ENCODE measurements at regions not wholly inside any gene's neighbourhood (a gene's known extent, or its start where the extent isn't known, plus 50 kb on each side); places are given as distances from the start of the nearest gene placed in this dataset.
"Not testable (repeated sequence)": the region's sequence is repeated elsewhere in the genome, so short reads cannot be mapped to it uniquely, and the experiment has no call there.

DNA sequence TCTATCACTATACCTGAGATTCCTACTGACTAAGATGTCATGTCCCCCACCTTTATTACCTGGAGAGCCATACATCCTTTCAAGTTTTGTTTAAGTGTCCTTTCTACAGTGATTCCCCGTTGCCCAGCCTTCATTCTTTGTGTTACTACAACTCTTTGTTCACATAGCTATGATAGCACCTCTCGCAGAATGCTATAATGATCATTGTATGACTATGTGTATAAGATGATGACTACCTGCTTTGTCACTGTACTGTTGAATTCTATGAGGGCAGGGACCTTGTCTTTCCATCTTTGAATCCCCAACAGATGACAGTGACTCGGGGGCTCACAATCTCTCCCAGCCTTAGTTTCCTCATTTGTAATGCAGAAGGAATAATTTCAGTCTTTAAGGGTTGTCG is 361.2 kb downstream of the NPR3 start:
- no peak for DNase-seq (ENCODE audit: low read depth)

DNA sequence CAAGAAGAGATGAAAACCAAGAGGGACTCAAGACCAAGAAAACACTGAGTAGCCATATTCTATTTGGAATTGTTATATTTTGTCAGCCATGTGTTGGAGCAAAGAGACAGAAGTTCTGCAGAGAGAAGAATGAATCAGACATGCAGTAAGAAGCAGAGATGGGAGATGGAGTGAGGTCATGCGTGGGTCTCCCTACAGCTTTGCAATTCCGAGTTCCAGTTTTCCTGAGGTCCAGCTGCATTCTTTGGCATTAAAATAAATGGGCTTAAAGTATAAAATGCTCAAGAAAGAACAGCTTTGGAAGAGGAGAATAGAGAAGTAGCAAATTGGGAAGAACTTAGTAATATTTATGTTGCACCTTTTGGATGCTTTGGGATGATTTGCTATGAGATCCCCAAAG is 361.6 kb downstream of the NPR3 start:
- no peak for DNase-seq (ENCODE audit: low read depth)

DNA sequence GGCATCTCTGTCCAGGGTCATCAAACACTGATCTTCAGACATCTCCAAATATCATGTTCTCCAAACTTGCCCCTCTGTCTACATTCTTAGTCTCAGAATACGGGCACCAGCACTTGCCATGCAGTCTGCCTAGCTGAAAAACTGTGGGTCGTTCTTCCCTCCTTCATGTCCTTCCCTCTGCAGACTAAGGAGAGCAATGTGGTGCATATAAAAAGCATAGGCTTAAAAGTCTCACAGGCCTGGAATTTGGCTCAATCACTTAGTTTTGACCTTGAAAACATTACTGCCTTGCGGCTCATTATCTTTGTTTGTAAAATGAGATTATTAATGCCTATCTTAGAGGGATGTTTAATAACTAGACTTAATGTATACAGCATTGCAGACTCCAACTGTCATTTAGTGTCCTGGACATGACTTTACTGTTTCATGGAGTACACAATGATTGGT is 362.8 kb downstream of the NPR3 start:
- no peak for DNase-seq (ENCODE audit: low read depth)

DNA sequence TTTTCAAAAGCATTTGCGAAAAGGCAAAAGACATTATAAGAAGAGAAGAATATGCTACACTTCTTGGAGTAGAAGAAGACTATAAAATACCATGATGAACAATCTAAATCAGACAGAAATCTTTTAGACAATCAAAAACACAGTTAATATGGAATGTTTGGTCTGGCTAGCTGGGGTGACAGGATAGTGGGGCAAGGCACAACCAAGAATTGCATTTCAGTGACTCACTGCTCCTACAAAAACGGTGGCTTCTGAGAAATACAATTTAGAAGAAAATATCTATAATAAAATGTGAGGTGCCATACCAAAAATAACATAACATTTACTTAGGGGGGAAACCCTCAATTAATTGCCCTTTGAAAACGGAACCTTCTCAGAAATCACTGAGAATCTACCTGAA is 363.4 kb downstream of the NPR3 start:
- DNase-seq (ENCODE audit: low read depth), result no peak

DNA sequence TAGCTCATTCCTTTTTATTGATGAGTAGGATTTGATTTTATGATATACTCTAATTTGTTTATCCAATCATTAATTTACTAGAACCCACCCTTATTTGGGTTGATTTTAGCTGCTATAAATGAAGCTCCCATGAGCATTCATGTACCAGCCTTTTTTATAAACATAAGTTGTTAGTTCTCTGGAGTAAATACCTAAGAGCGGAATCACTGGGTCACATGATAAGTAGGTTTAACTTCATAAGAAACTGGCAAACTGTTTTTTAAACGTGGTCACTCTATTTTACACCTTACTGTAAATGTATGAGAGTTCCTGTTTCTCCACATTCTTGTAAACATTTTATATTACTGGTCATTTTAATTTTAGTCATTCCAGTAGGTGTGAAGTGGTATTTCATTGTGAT is 364.6 kb downstream of the NPR3 start:
- DNase-seq (ENCODE audit: low read depth), result no peak

DNA sequence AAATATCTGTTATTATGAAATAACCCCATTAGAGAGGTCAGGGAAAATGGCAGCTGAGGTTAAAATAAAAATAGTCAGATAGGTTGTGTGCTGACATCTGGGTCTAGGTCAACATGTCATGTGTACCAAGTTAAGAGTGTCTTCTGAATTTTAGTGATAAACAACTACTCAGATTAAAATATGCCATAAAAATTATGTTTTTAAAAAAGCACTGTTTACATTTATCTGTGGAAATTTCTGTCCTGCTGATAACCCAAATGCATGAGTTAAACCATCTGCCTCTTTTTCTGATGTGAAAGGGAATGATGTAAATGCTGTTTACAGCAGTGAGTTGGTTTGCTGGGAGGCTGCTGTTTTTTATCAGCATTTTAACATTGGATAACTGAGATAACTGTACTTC is 361.2 kb upstream of the TARS1 start:
- no peak for DNase-seq (ENCODE audit: low read depth)

DNA sequence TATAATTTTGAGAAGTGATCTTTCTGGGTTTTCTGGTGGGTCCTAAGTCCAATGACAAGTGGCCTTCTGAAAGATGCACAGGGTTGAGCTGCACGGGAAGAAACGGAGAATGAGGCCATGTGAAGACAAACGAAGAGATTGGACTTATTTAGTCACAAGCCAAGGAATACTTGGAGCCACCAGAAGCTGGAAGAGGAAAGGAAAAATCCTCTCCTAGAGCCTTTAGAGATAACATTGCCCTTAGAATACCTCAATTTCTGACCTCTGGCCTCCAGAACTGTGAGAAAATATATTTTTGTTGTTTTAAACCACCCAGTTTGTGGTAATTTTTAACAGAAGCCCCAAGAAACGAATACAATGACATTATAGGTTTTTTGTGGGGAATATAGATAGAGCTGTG is 360.5 kb upstream of the TARS1 start:
- DNase-seq (ENCODE audit: low read depth), result no peak

DNA sequence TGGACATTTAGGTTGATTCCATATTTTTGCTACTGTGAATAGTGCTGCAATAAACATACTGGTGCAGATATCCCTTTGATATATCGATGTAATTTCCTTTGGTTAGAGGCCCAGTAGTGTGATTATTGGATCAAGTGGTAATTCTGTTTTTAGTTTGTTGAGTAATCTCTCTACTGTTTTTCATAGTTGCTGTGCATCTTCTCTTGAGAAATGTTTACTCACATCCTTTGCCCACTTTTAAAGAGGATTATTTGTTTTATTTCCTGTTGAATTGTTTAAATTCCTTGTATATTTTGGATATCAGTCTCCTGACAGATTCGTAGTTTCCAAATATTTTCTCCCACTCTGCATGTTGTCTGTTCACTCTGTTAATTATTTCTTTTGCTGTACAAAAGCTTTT is 352.6 kb upstream of the TARS1 start:
- no peak for DNase-seq (ENCODE audit: low read depth)

DNA sequence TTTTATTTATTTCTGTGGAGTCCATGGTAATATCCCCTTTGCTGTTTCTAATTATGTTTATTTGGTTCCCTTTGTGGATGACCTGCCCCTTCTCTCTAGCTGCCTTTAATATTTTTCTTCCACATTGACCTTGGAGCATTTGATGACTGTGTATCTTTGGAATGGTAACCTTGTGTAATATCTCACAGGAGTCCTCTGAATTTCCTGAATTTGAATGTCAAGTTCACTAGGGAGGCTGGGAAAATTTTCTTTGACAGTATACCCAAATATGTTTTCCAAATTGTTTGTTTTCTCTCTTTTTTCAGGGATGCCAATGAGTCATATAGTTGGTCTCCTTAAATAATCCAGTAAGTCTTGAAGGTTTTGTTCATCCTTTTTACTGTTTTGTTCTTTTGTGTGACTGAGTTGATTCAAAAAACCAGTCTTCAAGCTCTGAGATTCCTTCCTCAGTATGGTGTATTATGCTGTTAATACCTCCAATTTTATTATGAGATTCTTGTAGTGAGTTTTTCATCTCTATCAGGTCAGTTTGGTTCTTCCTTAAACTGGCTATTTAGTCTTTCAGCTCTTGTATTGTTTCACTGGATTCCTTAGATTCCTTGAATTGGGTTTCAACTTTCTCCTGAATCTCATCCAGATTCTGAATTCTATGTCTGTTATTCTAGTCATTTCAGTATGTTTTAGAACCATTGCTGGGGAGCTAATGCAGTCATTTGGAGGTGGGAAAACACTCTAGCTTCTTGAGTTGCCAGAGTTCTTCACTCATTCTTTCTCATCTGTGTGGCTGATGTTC is 349.0 kb upstream of the TARS1 start:
- no peak for DNase-seq (ENCODE audit: low read depth)

DNA sequence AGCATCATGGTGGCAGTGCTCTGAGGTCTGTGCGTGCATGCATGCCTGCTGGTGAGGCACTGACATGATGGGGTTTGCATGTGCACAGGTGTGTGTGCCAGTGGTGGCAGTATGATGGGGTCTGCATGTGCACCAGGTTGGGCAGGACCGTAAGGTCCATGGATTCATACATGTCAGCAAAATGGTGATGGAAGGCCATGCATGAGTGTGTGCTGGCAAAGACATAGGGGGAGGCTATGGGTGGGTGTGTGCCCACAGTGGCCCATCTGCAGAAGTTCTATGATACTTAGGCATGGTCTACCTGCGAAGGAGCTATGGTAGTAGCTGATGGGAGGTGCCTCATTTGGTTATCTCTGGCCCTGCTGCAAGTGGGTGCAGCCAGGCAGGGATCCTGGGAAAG is 348.0 kb upstream of the TARS1 start:
- no peak for DNase-seq (ENCODE audit: low read depth)

DNA sequence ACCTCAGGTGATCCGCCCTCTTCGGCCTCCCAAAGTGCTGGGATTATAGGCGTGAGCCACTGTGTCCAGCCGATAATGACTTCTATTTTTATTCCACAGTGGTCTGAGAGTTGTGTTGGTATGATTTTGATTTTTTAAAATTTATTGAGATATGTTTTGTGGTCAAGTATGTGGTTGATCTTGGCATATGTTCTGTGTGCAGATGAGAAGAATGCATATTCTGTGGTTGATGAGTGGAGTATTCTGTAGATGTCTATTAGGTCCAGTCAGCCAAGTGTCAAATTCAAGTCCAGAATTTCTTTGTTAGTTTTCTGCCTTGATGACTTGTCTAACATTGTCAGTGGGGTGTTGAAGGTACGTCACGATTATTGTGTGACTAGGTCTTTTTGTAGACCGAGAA is 338.2 kb upstream of the TARS1 start:
- DNase-seq (ENCODE audit: low read depth), result no peak

DNA sequence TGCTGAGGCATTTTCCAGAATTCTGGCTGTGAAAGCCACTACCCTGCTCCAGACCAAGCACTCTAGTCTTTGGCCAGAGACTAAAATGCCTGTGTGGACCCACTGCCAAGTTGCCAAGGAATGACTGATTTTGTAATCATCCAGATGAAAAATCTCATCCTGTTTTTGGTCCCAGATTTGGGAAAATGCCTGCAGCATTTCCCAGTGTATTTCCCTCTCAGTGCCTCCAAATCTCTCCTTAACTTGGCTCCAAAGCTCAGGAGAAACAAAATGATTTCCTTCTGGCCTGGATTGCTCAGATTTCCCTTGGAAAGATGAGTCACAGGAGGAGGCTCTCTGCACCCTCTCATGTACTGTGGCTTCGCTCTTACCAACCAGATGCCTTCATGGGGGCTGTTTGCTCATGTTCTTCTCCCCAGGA is 335.2 kb upstream of the TARS1 start:
- DNase-seq (ENCODE audit: low read depth), result no peak

DNA sequence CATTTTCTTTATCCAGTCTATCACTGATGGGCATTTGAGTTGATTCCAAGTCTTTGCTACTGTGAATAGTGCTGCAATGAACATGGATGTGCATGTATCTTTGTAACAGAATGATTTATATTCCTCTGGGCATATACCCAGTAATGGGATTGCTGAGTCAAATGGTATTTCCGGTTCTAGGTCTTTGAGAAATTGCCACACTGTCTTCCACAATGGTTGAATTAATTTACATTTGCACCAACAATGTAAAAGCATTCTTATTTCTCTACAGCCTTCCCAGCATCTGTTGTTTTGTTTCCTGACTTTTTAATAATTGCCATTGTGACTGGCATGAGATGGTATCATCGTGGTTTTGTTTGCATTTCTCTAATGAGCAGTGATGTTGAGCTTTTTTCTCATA is 330.3 kb upstream of the TARS1 start:
- not testable (repeated sequence) for DNase-seq (ENCODE audit: low read depth)

DNA sequence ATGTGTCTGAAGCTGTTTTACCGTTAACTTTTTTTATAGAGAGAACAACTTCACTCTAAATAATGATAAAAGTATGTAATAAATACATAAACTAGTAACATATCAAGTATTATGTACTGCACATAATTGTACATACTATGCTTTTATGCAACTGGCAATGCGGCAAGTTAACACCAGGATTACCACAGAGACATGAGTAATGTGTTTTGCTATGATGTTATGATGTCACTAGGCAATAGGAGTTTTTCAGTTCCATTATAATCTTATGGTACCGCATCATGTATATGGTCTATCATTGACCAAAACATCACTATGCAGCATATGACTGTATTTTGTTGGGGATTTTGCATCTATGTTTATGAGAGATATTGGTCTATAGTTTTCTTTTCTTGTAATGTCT is 326.4 kb upstream of the TARS1 start:
- no peak for DNase-seq (ENCODE audit: low read depth)

DNA sequence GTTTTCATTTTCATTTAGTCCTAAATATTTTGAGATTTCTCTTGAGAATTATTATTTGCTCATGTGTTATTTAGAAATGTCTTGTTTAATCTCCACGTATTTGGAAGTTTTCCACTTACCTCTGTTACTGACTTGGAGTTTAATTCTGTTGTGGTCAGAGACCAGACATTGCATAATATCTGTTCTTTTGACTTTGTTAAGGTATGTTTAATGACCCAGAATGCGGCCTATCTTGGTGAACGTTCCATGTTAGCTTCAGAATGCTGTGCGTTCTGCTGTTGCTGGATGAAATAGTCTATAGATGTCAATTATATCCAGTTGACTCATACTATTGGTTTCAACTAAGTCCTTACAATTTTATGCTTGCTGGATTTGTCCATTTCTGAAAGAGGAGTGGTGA is 325.3 kb upstream of the TARS1 start:
- no peak for DNase-seq (ENCODE audit: low read depth)

DNA sequence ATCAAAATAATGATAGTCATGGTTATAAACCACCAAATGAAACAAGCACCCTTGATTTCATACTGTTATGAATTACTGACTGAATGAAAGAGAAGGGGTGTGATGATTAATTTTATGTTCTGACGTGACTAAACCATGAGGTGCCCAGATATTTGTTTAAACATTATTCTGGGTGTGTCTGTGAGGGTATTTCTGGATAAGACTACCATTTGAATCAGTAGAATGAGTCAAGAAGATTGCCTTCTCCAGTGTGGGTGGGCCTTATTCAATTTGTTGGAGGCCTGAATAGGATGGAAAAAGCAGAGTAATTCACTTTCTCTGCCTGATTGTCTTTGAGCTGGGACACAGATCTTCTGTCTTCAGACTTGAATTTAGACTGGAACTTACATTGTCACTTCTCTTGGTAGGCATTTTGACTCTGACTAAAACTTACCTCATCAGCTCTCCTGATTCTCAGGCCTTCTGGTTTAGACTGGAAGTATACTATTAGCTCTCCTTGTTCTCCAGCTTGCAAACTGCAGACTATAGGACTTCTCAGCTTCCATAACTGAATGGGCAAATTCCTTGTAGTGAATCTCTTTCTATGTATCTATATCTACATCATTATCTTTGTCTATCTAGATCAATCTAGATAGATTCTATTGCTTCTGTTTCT is 321.9 kb upstream of the TARS1 start:
- no peak for DNase-seq (ENCODE audit: low read depth)

DNA sequence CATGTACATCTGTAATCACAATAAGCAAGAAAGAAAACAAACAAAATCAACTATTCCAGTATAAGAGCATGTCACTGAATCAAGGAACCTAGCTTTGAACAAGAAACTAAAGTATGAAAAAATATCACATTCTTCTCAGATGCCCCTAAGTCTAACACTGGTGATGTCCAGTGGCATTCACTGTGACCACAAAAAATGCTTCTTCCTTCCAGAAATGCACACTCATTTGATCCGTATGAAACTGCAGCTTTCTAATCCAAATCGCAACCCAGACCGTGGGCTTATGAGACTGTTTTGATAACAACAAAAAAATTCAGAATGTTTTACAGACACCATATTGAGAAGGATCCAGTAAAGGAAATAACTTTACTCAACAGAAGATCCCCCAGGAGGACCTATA is 320.1 kb upstream of the TARS1 start:
- no peak for DNase-seq (ENCODE audit: low read depth)

DNA sequence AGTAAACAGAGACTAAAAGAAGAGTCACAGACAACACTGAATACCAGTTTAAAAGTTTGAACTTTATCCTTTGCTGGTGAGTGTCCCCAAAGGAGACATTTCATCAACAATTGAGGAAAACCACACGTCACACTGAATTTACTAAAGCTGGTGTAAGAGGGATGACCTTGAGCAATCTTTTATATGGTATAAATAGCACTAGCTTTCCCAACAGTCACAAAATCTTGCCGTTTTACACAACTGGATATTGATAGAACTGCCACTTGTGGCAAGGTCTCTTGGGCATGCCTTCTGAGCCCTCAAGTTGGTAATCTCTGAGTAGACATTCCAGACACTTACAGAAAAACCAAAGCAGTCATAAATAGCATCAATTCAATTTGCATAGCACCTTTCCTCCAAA is 311.5 kb upstream of the TARS1 start:
- no peak for DNase-seq (ENCODE audit: low read depth)

DNA sequence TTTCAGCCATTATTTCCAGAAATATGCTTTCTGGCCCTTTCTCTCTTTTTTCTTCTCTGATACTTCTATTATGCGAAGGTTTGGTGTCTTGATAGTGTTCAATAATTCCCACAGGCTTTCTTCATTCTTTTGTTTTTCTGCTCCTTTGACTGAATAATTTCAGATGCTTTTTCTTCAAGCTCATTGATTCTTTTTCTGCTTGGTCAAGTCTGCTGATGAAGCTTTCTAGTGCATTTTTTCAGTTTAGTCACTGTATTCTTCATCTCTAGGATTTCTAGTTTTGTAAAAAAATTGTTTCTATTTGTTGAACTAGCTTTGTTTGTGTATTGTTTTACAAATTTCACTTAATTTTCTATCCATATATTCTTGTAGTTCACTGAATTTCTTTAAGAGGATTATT is 304.0 kb upstream of the TARS1 start:
- DNase-seq (ENCODE audit: low read depth), result no peak

DNA sequence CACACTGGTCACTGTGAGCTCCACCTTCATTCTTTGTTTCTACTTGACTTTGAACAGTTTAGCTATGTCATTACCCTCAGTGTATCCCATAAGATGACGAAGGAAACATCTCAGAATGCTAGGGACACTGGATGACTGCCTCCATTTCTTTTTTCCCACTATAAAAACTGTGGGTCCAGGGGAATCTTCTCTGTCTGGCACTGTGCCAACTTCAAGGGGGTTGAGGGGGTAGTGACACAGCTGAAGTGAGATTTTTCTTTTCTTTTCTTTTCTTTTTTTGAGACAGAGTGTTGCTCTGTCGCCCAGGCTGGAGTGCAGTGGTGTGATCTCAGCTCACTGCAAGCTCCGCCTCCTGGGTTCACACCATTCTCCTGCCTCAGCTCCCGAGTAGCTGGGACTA is 302.6 kb upstream of the TARS1 start:
- DNase-seq (ENCODE audit: low read depth), result not testable (repeated sequence)

DNA sequence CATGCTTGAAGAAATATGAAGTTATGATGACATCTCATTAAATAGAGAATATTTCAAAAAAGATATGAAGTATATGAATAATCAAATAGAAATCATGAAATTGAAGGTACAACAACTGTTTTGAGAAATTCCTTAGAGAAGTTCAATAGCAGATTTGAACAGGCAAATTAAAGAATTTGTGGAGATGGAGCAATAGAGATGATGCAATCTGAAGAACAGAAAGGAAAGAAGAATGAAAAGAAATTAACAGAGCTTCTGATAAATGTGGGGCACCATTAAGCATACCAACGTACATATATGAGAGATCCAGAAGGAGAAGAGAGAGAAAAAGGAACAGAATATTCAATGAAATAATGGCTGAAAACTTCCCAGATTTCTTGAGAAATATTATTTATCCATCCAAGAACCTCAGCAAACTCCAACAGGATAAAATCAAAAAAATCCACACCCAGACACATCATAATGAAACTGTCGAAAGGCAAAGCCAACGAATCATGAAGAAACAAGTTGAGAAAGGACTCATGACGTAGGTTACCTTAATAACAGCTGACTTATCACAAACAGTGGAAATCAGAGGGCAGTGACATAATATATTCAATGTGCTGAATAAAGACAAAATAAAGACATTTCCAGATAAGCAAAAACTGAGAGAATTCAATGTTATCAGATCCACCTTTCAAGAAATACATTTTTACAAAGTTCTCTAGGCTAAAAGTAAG is 297.2 kb upstream of the TARS1 start:
- DNase-seq (ENCODE audit: low read depth), result no peak

DNA sequence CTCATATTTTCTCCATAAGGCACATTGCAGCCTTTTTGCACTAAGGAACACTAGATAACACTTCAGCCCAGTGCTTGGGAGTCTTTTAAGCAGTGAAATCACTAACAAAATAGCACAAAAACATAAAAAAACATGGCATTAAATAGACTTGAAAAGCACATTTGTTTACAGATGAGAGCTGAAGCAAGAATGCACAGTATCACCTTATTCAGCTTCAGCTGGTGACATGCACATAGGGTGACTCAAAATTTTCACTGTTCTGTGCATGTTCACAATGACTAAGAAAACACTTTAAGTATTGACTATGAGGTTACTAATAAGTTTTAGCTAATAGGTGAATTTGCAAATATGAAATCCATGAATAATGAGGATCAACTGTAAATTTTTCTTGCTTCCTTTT is 293.9 kb upstream of the TARS1 start:
- no peak for DNase-seq (ENCODE audit: low read depth)

DNA sequence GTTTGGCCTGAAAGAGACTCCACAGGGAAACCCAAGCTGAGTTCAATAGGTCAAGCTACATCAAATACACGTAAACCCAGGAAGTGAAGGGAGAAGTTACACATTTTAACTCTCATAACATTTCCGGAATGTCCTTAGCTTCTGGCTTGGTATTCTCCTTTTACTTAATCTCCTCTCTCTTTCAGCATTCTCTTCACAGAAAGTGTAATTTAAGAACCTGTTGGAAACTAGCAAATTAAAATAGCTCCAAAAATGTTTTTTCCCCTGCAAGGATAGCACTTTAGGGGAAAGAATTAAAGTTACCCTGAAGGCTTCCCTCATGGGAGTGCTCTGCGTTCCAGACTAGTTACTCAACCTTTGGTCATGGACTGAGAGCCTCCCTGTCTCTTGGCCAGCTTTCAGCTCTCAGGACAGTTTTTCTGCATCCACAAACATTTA is 292.7 kb upstream of the TARS1 start:
- no peak for DNase-seq (ENCODE audit: low read depth)
